K562 (cell line): ENCODE measurements at regions not wholly inside any gene's neighbourhood (a gene's known extent, or its start where the extent isn't known, plus 50 kb on each side); places are given as distances from the start of the nearest gene placed in this dataset.

Experiments used
- ATAC-seq: fragments of 200-7000 bp; cut with Tn5 transposase; 3 replicates; pipeline ENCODE4 v1.9.1; 2020; ENCODE audit warnings: moderate library complexity
- BruUV-seq: library from RNA; stranded (reverse); fragments of 400-500 nt; replicated peaks from 2 replicates; lab custom pipeline; 2021; lab: Mats Ljungman, UMichigan
- CTCF ChIA-PET: fragments of 300-600 bp; formaldehyde crosslinking; extraction: SDS; loops from one replicate; lab custom pipeline; 2021; ENCODE audit warnings: low intra/inter-chr PET ratio; lab: Yijun Ruan, JAX
- POLR2A ChIA-PET: fragments of 300-600, 350-650 bp; sonication (Branson Sonifier 250); formaldehyde crosslinking; extraction: SDS; loops from one replicate; lab custom pipeline; 2021; ENCODE audit warnings: antibody characterized with exemption, inconsistent platforms; lab: Yijun Ruan, JAX
- DNase-seq, 4 experiments: peaks; one replicate each; pipeline versions ENCODE4 v3.0.0 to v3.0.0-alpha.2; 2011 to 2018; ENCODE audit warnings: low spot score in 3 of 4, mixed read lengths in 3 of 4; ENCODE audit errors: extremely low read depth in 1 of 4
- FAIRE-seq: peaks from 2 replicates; lab custom pipeline; 2011; peaks lifted over from hg19 to GRCh38; lab: Jason Lieb, UNC
- H2AFZ ChIP-seq: 2 replicates; pipeline ENCODE4 v1.6.0; 2011; ENCODE audit warnings: low read depth, low read length, control low read depth, inconsistent platforms
- H3K27ac ChIP-seq: fragments of 200-600 bp; 3 replicates; pipeline ENCODE4 v1.8.0; 2011; ENCODE audit warnings: low read depth, mild to moderate bottlenecking, control low read depth, inconsistent platforms, low read length, moderate library complexity, mixed read lengths; ENCODE audit errors: extremely low read depth
- H3K27me3 ChIP-seq, 2 experiments: fragments of 300-600 bp in 1 of 2; 2 replicates in 1 of 2; 3 replicates in 1 of 2; pipeline versions ENCODE4 v1.6.0 to v1.8.0; 2011; ENCODE audit warnings: inconsistent platforms in 2 of 2, low read length in 2 of 2, mild to moderate bottlenecking in 1 of 2, mixed read lengths in 1 of 2, moderate library complexity in 1 of 2; ENCODE audit not compliant: control insufficient read depth in 2 of 2, insufficient read depth in 2 of 2
- H3K36me3 ChIP-seq: fragments of 300-600 bp; 3 replicates; pipeline ENCODE4 v1.8.0; 2011; ENCODE audit warnings: mild to moderate bottlenecking, low read length, inconsistent platforms; ENCODE audit not compliant: control insufficient read depth, insufficient read depth
- H3K4me1 ChIP-seq, 2 experiments: fragments of 200-600 bp in 1 of 2; replicated peaks in 1 of 2; 2 replicates in 1 of 2; 3 replicates in 1 of 2; pipeline versions ENCODE4 v1.5.1 to v1.8.0; 2011; ENCODE audit warnings: inconsistent platforms in 2 of 2, low read length in 2 of 2, mild to moderate bottlenecking in 1 of 2, mixed read lengths in 1 of 2, moderate library complexity in 1 of 2; ENCODE audit not compliant: control insufficient read depth in 2 of 2, insufficient read depth in 2 of 2
- H3K4me2 ChIP-seq: 2 replicates; pipeline ENCODE4 v1.6.1; 2011; ENCODE audit warnings: low read length, control low read depth, inconsistent platforms, mixed read lengths; ENCODE audit not compliant: insufficient read depth
- H3K4me3 ChIP-seq: fragments of 200-600 bp; sonication (generic), shearing (Covaris generic); 2 replicates; pipeline ENCODE4 v1.5.1; 2016; ENCODE audit warnings: control low read depth, inconsistent platforms
- H3K79me2 ChIP-seq: fragments of 200-600 bp; 3 replicates; pipeline ENCODE4 v1.8.0; 2011; ENCODE audit warnings: low read length, inconsistent platforms; ENCODE audit not compliant: control insufficient read depth, insufficient read depth
- H3K9ac ChIP-seq, 2 experiments: 2 replicates each; pipeline versions ENCODE4 v1.6.0 to v1.6.1; 2011; ENCODE audit warnings: low read depth in 2 of 2, low read length in 2 of 2, control low read depth in 1 of 2, inconsistent platforms in 1 of 2, mild to moderate bottlenecking in 1 of 2, mixed read lengths in 1 of 2; ENCODE audit not compliant: insufficient read depth in 1 of 2
- H3K9me1 ChIP-seq: one replicate; pipeline ENCODE4 v1.6.0; 2011; ENCODE audit warnings: inconsistent platforms, mild to moderate bottlenecking, low read length, moderate library complexity; ENCODE audit not compliant: control insufficient read depth, insufficient read depth
- H3K9me3 ChIP-seq: replicated peaks from 2 replicates; pipeline ENCODE4 v1.5.1; 2011; ENCODE audit warnings: low read depth, low read length, inconsistent platforms; ENCODE audit not compliant: control insufficient read depth, insufficient read depth
- H4K20me1 ChIP-seq: replicated peaks from 2 replicates; pipeline ENCODE4 v1.6.1; 2011; ENCODE audit warnings: low read length, inconsistent platforms, mixed read lengths; ENCODE audit not compliant: control insufficient read depth, insufficient read depth
- HCFC1 ChIP-seq: IDR thresholded peaks from 2 replicates; pipeline ENCODE4 v1.6.1; 2012; ENCODE audit warnings: low read depth, low read length, improper control_type of control experiment
- MXI1 ChIP-seq: IDR thresholded peaks from 2 replicates; pipeline ENCODE4 v1.6.1; 2011; ENCODE audit warnings: low read depth, mild to moderate bottlenecking, improper control_type of control experiment, low read length
- PHB2 ChIP-seq: fragments of 450-650 bp; IDR thresholded peaks from 2 replicates; pipeline ENCODE4 v1.6.1; 2017; ENCODE audit warnings: low read depth
- STAT5B ChIP-seq: fragments of 250-450 bp; sonication (Bioruptor Pico); IDR thresholded peaks from 2 replicates; pipeline ENCODE4 v1.8.0; 2021; ENCODE audit warnings: mild to moderate bottlenecking, inconsistent platforms
- ZNF165 ChIP-seq: fragments of 250-450 bp; sonication (Bioruptor Pico); IDR thresholded peaks from 2 replicates; pipeline ENCODE4 v1.4.0; 2020; ENCODE audit warnings: borderline replicate concordance
- ZNF586 ChIP-seq: fragments of 450-650 bp; formaldehyde crosslinking; conservative IDR thresholded peaks from 2 replicates; pipeline ENCODE4 v1.4.0; 2020; ENCODE audit warnings: mild to moderate bottlenecking, moderate library complexity
- WGBS: fragments of 100-300 bp; shearing (Covaris generic); methylation state at CpG from one replicate; pipeline ENCODE4 v1.1.6; 2016; ENCODE audit warnings: low coverage, mixed read lengths; ENCODE audit not compliant: insufficient coverage; ENCODE audit errors: missing lambda C conversion rate; 5-methylcytosine and 5-hydroxymethylcytosine counted together
- in situ Hi-C: fragments of 300-500 bp; cut with MboI; formaldehyde crosslinking; loops from 4 replicates; pipeline ENCODE4 v1.15.0; 2018; ENCODE audit warnings: inconsistent platforms, mixed read lengths
- intact Hi-C: fragments of 100-400 bp; cut with micrococcal nuclease; formaldehyde crosslinking; loops from 2 replicates; pipeline ENCODE4 v1.14.2; 2022
- TF ChIP-seq, protein P1 (sequence below): fragments of 450-650 bp; IDR thresholded peaks from 2 replicates; pipeline ENCODE4 v1.6.1; 2017; ENCODE audit warnings: mild to moderate bottlenecking, moderate library complexity
- TF ChIP-seq, protein P2 (sequence below): fragments of 450-650 bp; formaldehyde crosslinking; IDR thresholded peaks from 2 replicates; pipeline ENCODE4 v1.4.0; 2020; ENCODE audit warnings: mild to moderate bottlenecking, moderate library complexity

DNA sequence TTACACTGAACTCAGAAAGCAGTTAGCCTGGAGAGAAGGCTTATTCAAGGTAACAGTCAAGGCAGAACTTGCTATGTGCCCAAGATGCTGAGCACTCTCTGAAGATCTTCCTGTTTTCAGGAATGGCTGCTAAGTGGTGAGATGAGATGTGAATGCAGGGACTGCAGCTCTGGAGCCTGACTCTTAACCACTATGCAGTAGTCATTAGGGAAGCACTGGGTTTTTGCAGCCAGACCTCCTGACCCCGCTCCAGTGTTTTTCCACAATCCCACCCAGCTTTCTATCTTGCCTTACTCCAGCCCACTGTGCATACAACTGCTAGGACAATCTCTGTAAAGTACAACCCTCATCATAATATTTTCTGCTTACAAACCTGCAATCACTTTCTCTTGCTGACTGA, 95.2 kb upstream of the LNX1 start:
- H3K27me3 ChIP-seq: no peaks in the 10 kb centered on the region
- H3K9me3 ChIP-seq: no peaks in the 10 kb centered on the region
- WGBS: 0% methylated on average over 1 of the region's 1 CpG
- no peak for DNase-seq
- no peaks in the 10 kb centered on the region for H4K20me1 ChIP-seq
- in situ Hi-C loops: no loop called here
- POLR2A ChIA-PET: interaction anchor here (1.1 kb wide), 1 partner anchor 54 kb away, joined by 4 read pairs; no protein-coding TSS in a partner anchor
- no peak for TF ChIP-seq MXI1
- TF ChIP-seq STAT5B (CRISPR knock-in tag): no peak
- TF ChIP-seq, all 486 proteins: peak for 0
- Histone ChIP-seq H3K4me1 (no peaks in the 10 kb centered on the region; a peak in 1 of 5 replicates), H3K36me3 (no peaks in the 10 kb centered on the region), H3K4me2 (no peak overlapping the region), H3K27ac (no peak overlapping the region), H3K79me2 (no peaks in the 10 kb centered on the region), H3K9me1 (no peaks in the 10 kb centered on the region), H2AFZ (no peak overlapping the region), H3K4me3 (no peak overlapping the region), H3K9ac (no peak overlapping the region)
- BruUV-seq: no TSS peak
- ATAC-seq (no peak), FAIRE-seq (no peak)
- CTCF ChIA-PET: no interaction called here
- intact Hi-C loops: no loop called here

DNA sequence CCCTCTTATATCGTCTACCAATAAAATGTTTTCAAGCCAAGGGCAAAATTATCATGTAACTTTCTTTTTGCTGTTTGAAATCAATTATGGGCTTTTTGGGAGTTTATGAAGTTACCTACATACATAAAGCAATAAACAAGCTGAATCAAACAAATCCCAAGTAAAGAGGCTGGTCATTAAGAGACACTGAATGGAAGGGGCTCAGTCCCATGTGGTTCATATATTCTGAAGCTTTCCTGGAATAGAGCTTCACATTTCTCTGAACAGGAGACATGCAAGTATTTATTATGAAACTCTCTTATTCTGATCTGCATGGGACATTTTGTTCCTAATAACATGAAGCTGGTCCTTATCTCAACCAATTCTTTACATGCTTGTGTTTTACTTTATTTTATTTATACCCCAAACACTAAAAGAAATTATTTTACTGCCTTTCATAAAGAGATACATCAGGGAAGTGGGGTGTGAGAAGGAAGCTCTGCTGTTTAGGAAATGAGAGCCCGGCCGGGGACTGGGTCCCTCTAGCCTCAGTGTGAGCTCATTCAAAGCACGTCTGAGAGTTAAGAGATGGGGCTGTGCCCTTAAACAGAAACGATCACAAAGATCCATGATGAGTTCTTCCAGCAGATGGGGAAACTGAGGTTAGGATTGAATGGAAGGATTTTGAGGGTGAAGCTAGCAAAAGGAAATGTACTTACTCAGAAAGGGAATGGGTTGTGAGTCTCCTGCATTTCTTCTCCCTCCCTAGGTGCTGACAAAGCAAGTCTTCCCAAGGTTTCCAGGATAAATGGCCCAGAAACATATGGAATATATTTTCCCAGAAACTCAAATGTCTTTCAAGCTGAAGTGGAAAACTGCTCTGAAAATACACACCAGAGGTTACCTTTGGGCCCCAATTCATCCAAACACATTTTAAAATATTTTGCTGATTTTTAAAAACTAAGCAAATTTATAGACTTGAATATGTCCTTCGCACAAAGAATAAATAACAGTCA, 93.1 kb upstream of the LNX1 start:
- Histone ChIP-seq H3K4me3 (no peak overlapping the region), H3K9me1 (no peaks in the 10 kb centered on the region), H3K9ac (no peak overlapping the region), H3K9me3 (no peaks in the 10 kb centered on the region), H3K4me2 (no peak overlapping the region), H2AFZ (no peak overlapping the region), H3K27me3 (no peaks in the 10 kb centered on the region), H4K20me1 (no peaks in the 10 kb centered on the region), H3K36me3 (no peaks in the 10 kb centered on the region), H3K79me2 (no peaks in the 10 kb centered on the region), H3K4me1 (no peaks in the 10 kb centered on the region; a peak in 1 of 5 replicates), H3K27ac (no peak overlapping the region)
- intact Hi-C loops (no loop called here), in situ Hi-C loops (no loop called here)
- POLR2A ChIA-PET: no interaction called here
- no peak for DNase-seq
- no TSS peak for BruUV-seq
- CTCF ChIA-PET: no interaction called here
- TF ChIP-seq, protein P1, sequence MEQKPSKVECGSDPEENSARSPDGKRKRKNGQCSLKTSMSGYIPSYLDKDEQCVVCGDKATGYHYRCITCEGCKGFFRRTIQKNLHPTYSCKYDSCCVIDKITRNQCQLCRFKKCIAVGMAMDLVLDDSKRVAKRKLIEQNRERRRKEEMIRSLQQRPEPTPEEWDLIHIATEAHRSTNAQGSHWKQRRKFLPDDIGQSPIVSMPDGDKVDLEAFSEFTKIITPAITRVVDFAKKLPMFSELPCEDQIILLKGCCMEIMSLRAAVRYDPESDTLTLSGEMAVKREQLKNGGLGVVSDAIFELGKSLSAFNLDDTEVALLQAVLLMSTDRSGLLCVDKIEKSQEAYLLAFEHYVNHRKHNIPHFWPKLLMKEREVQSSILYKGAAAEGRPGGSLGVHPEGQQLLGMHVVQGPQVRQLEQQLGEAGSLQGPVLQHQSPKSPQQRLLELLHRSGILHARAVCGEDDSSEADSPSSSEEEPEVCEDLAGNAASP: no peak
- TF ChIP-seq, protein P2, sequence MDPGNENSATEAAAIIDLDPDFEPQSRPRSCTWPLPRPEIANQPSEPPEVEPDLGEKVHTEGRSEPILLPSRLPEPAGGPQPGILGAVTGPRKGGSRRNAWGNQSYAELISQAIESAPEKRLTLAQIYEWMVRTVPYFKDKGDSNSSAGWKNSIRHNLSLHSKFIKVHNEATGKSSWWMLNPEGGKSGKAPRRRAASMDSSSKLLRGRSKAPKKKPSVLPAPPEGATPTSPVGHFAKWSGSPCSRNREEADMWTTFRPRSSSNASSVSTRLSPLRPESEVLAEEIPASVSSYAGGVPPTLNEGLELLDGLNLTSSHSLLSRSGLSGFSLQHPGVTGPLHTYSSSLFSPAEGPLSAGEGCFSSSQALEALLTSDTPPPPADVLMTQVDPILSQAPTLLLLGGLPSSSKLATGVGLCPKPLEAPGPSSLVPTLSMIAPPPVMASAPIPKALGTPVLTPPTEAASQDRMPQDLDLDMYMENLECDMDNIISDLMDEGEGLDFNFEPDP (CRISPR knock-in tag): no peak
- no peak for TF ChIP-seq ZNF586 (CRISPR knock-in tag)
- TF ChIP-seq HCFC1: no peak
- TF ChIP-seq PHB2: no peak
- TF ChIP-seq ZNF165 (CRISPR knock-in tag): no peak
- no peak for FAIRE-seq
- ATAC-seq: no peak
- whole genome bisulfite sequencing: 5% methylated on average over 6 of the region's 6 CpGs
